Ovary (tissue), 7 donors: ENCODE measurements at regions not wholly inside any gene's neighbourhood (a gene's known extent, or its start where the extent isn't known, plus 50 kb on each side); places are given as distances from the start of the nearest gene placed in this dataset.

ENCODE experiments used
- DNase-seq, 5 donors: peaks; one replicate each; pipeline ENCODE4 v3.0.0-alpha.2; 2019 to 2020
- H3K27ac ChIP-seq, 2 donors: fragments of 200-600 bp; one replicate each; pipeline versions ENCODE4 v1.5.1 to v1.8.0; 2019 to 2022
- H3K27me3 ChIP-seq: fragments of 200-600 bp; one replicate; pipeline ENCODE4 v1.8.0; 2022
- H3K36me3 ChIP-seq: fragments of 200-600 bp; sonication (generic); one replicate; pipeline ENCODE4 v1.5.1; 2019
- H3K4me1 ChIP-seq: one replicate; pipeline ENCODE4 v1.8.1; 2013; ENCODE audit warnings: mild to moderate bottlenecking, moderate library complexity; ENCODE audit not compliant: insufficient read depth
- H3K4me3 ChIP-seq: fragments of 200-600 bp; sonication (generic); one replicate; pipeline ENCODE4 v1.5.1; 2017
- H3K9me3 ChIP-seq, 2 donors: fragments of 200-600 bp in 1 of 2; sonication (generic) in 1 of 2; one replicate each; pipeline versions ENCODE4 v1.5.1 to v1.8.1; 2013 to 2019; ENCODE audit warnings: mild to moderate bottlenecking in 1 of 2, moderate library complexity in 1 of 2
- CTCF ChIP-seq, 3 donors: fragments of 450-650 bp in 2 of 3; fragments of 200-600 bp in 1 of 3; IDR thresholded peaks; one replicate each; pipeline versions ENCODE4 v1.5.1 to v1.8.0; 2016 to 2022; ENCODE audit warnings: antibody characterized with exemption in 3 of 3, mild to moderate bottlenecking in 1 of 3
- EP300 ChIP-seq: sonication (generic); formaldehyde crosslinking; IDR thresholded peaks from one replicate; pipeline ENCODE4 v1.6.1; 2017; ENCODE audit warnings: antibody characterized with exemption
- POLR2A ChIP-seq: fragments of 450-650 bp; IDR thresholded peaks from one replicate; pipeline ENCODE4 v1.6.1; 2017; ENCODE audit warnings: antibody characterized with exemption, mild to moderate bottlenecking, moderate library complexity
- WGBS, 3 donors: extraction: QIAGEN DNeasy Blood & Tissue Kit in 1 of 3; methylation state at CpG; one replicate each; pipeline versions ENCODE4 v1.1.5 to v1.1.7; 2013 to 2017; 5-methylcytosine and 5-hydroxymethylcytosine counted together
- intact Hi-C, 4 donors: fragments of 100-400 bp; cut with DNase I; formaldehyde crosslinking; loops; one replicate each; pipeline versions ENCODE4 v1.11.0 to v1.15.1; 2022 to 2023
- donor health status: DM: no; HTN: no; CAD: no; lungs with moderate emphysema.
- donor health status: DM: no; HTN: no; CAD: no.
- donor health status: Bipolar disorder and iron deficiency.
- donor health status: DM: no; HTN: no; CAD: no.
- donor health status: DM: yes; HTN: yes; CAD: no.

DNA sequence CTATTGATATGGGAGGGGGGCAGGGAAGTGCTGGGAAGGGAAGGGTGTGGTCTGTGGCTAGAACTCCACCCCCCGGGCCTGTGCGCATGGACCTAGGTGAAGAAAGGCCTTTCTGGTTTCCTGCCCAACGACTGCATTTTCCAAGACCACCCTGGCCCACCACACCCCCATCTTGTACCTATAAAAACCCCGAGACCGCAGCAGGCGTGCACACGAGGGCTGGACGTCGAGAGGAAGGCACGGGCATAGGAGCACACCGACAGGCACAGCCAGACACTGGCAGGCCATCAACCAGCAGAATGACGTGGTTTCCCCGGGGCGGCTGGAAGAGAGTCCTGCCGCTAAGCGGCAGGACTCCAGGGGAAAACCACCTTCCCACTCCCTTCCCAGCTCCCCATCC is 981.1 kb downstream of the PCDH7 start:
- TF ChIP-seq CTCF (IDR thresholded peaks at IDR 0.05) = no peak
- TF ChIP-seq POLR2A = no peak
- TF ChIP-seq EP300 = no peak
- H3K4me1 ChIP-seq = no peaks in the 10 kb centered on the region
- no peaks in the 10 kb centered on the region for H3K27me3 ChIP-seq
- no peak for DNase-seq
- no peak overlapping the region for H3K27ac ChIP-seq
- no peak overlapping the region for H3K4me3 ChIP-seq
- intact Hi-C loops = loop anchor here in 1 of 4 donors (5.0 kb wide), 1 partner anchor 1761 kb away; no protein-coding TSS in a partner anchor
- H3K36me3 ChIP-seq = no peaks in the 10 kb centered on the region
- 91 to 97% (median 96%) methylated on average over 16 of the region's 16 CpGs for WGBS, 3 donors
- no peaks in the 10 kb centered on the region for H3K9me3 ChIP-seq

GRCh38 chr4:31702326-31702725 is 982.2 kb downstream of the PCDH7 start:
- intact Hi-C loops = loop anchor here in 1 of 4 donors (5.0 kb wide), 1 partner anchor 1760 kb away; no protein-coding TSS in a partner anchor
- Histone ChIP-seq H3K27ac (no peak overlapping the region), H3K9me3 (no peaks in the 10 kb centered on the region), H3K27me3 (no peaks in the 10 kb centered on the region), H3K36me3 (no peaks in the 10 kb centered on the region), H3K4me1 (no peaks in the 10 kb centered on the region), H3K4me3 (no peak overlapping the region)
- 54 to 60% (median 54%) methylated on average over 2 of the region's 2 CpGs for WGBS, 3 donors
- no peak for DNase-seq
- no peak for TF ChIP-seq POLR2A
- TF ChIP-seq EP300 = no peak
- no peak for TF ChIP-seq CTCF (IDR thresholded peaks at IDR 0.05)

- H3K36me3 ChIP-seq = no peaks in the 10 kb centered on the region
- H3K4me3 ChIP-seq = no peak overlapping the region
- H3K27me3 ChIP-seq = no peaks in the 10 kb centered on the region
- no peak for DNase-seq
- H3K4me1 ChIP-seq = no peaks in the 10 kb centered on the region
- no peaks in the 10 kb centered on the region for H3K9me3 ChIP-seq
- H3K27ac ChIP-seq = no peak overlapping the region
- TF ChIP-seq POLR2A (no peak), EP300 (no peak), CTCF (IDR thresholded peaks at IDR 0.05) (no peak)
- intact Hi-C loops = no loop called here
These were observed 994.1 kb downstream of the PCDH7 start for GRCh38 chr4:31714238-31714637.

GRCh38 chr4:31715302-31715701 is 995.1 kb downstream of the PCDH7 start:
- H3K27ac ChIP-seq = no peak overlapping the region
- TF ChIP-seq CTCF (IDR thresholded peaks at IDR 0.05) (no peak), EP300 (no peak), POLR2A (no peak)
- no peaks in the 10 kb centered on the region for H3K27me3 ChIP-seq
- no peaks in the 10 kb centered on the region for H3K36me3 ChIP-seq
- DNase-seq = no peak
- WGBS, 3 donors = 40 to 52% (median 47%) methylated on average over 1 of the region's 1 CpG
- intact Hi-C loops = no loop called here
- H3K4me1 ChIP-seq = no peaks in the 10 kb centered on the region
- no peaks in the 10 kb centered on the region for H3K9me3 ChIP-seq
- H3K4me3 ChIP-seq = no peak overlapping the region

DNA sequence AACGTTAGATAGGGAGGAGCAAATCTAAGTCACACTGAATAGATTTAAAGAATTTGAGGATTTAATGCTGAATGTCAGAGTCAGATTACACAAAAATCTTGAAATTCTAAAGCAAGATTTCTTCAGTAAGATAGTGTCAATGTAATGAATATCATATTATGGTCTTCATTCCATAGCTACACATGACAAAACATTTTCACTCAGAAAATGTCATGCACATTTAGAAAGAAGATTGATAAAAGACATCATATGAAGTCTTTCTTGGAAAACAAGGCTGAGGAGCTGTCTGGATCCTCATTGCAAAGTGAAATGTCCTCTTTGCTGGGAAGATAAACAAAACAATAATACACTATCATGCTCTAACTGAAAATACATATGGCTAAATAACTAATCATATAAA is 1006.9 kb downstream of the PCDH7 start:
- Histone ChIP-seq H3K36me3 (no peaks in the 10 kb centered on the region), H3K27ac (no peak overlapping the region), H3K4me1 (no peaks in the 10 kb centered on the region), H3K9me3 (no peaks in the 10 kb centered on the region), H3K4me3 (no peak overlapping the region), H3K27me3 (no peaks in the 10 kb centered on the region)
- intact Hi-C loops = no loop called here
- DNase-seq = no peak
- TF ChIP-seq POLR2A (no peak), CTCF (IDR thresholded peaks at IDR 0.05) (no peak), EP300 (no peak)
- 27 to 37% (median 35%) methylated on average over 1 of the region's 1 CpG for WGBS, 3 donors
